Activated B cell treated with CpG ODN at 0.5 μM for 24 hours (primary cell): ENCODE measurements at regions not wholly inside any gene's neighbourhood (a gene's known extent, or its start where the extent isn't known, plus 50 kb on each side); places are given as distances from the start of the nearest gene placed in this dataset.

Source experiments
- ATAC-seq: fragments of 200-7000 bp; cut with Tn5 transposase; one replicate; pipeline ENCODE4 v1.10.0; 2021; ENCODE audit warnings: low read depth, mild to moderate bottlenecking, moderate library complexity
- CTCF ChIA-PET: fragments of 350-600 bp; sonication (Branson Sonifier 250); formaldehyde crosslinking; loops from one replicate; lab custom pipeline; 2021; ENCODE audit warnings: antibody characterized with exemption; lab: Charles Lee
- POLR2A ChIA-PET: fragments of 350-600 bp; sonication (Branson Sonifier 250); formaldehyde crosslinking; loops from one replicate; lab custom pipeline; 2021; ENCODE audit warnings: antibody characterized with exemption; lab: Charles Lee
- DNase-seq: peaks from one replicate; pipeline ENCODE4 v3.0.0; 2022
- H3K27ac Mint-ChIP-seq: one replicate; pipeline ENCODE4 v1.8.0; 2020; ENCODE audit warnings: mixed read lengths
- H3K27me3 Mint-ChIP-seq: one replicate; pipeline ENCODE4 v1.8.0; 2021; ENCODE audit warnings: mixed read lengths
- H3K36me3 Mint-ChIP-seq: one replicate; pipeline ENCODE4 v1.8.0; 2021; ENCODE audit warnings: low read depth, mixed read lengths
- H3K4me1 Mint-ChIP-seq: one replicate; pipeline ENCODE4 v1.8.0; 2021; ENCODE audit warnings: mixed read lengths
- H3K4me3 Mint-ChIP-seq: one replicate; pipeline ENCODE4 v1.8.0; 2020; ENCODE audit warnings: mild to moderate bottlenecking, mixed read lengths
- H3K9me3 Mint-ChIP-seq: one replicate; pipeline ENCODE4 v1.8.0; 2020; ENCODE audit warnings: mixed read lengths
- intact Hi-C: fragments of 100-400 bp; cut with micrococcal nuclease; formaldehyde crosslinking; loops from one replicate; pipeline ENCODE4 v1.15.1; 2024
- TF ChIP-seq, protein P1 (sequence below): fragments of 200-600 bp; IDR thresholded peaks from one replicate; pipeline ENCODE4 v1.8.0; 2022; ENCODE audit warnings: antibody characterized with exemption, mild to moderate bottlenecking

DNA sequence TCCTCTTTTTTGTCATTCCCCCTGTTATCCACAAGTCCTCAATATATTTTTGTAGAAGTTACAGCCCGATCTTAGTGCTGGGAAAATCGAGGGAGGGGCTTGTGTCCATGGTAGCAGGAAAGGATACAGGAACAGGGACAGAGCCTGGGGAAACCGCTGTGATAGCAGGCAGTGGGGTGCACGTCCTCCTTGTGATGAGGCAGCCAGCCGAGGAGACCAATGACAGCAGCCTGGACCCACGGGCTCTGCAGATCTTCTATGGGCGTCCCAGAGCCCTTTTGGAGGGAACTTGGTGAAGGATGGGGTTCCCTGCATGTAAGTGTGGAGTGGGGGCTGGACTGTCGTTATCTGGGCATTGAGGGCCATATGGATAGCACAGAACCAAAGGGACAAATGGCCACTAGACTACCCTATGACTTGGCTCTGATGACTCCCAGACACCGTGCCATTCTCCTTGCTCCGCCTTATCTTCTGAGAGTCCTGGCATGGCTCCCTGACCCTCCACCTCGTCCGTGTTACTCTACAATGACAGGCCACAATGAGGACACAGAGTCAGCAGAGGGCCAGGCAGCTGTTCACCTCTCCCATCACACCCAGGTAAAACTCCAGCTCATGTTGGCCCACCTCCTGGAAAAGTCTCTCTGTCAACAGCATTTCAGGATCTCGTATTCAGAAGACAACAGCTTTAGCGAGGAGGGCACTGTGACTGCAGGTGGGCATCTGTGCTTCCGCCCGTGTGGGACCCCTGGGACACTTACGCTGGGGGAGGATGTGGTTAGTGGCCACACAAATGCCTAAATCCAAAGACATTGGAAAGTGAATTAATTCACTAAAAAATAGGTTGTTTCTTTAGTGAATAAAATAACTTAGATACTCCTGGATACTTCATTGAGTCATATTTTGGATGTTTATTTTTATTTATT, 100.1 kb downstream of the VAPA start:
- no peak overlapping the region for H3K4me3 Mint-ChIP-seq
- no peak overlapping the region for H3K27ac Mint-ChIP-seq
- intact Hi-C loops: no loop called here
- DNase-seq: no peak
- peaks cover 4% of the 10 kb centered on the region for H3K27me3 Mint-ChIP-seq
- no peak for ATAC-seq
- H3K36me3 Mint-ChIP-seq: no peaks in the 10 kb centered on the region
- TF ChIP-seq, protein P1, sequence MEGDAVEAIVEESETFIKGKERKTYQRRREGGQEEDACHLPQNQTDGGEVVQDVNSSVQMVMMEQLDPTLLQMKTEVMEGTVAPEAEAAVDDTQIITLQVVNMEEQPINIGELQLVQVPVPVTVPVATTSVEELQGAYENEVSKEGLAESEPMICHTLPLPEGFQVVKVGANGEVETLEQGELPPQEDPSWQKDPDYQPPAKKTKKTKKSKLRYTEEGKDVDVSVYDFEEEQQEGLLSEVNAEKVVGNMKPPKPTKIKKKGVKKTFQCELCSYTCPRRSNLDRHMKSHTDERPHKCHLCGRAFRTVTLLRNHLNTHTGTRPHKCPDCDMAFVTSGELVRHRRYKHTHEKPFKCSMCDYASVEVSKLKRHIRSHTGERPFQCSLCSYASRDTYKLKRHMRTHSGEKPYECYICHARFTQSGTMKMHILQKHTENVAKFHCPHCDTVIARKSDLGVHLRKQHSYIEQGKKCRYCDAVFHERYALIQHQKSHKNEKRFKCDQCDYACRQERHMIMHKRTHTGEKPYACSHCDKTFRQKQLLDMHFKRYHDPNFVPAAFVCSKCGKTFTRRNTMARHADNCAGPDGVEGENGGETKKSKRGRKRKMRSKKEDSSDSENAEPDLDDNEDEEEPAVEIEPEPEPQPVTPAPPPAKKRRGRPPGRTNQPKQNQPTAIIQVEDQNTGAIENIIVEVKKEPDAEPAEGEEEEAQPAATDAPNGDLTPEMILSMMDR: no peak
- ChIA-PET CTCF (no interaction called here), POLR2A (no interaction called here)
- peaks cover 6% of the 10 kb centered on the region for H3K4me1 Mint-ChIP-seq
- H3K9me3 Mint-ChIP-seq: no peaks in the 10 kb centered on the region

DNA sequence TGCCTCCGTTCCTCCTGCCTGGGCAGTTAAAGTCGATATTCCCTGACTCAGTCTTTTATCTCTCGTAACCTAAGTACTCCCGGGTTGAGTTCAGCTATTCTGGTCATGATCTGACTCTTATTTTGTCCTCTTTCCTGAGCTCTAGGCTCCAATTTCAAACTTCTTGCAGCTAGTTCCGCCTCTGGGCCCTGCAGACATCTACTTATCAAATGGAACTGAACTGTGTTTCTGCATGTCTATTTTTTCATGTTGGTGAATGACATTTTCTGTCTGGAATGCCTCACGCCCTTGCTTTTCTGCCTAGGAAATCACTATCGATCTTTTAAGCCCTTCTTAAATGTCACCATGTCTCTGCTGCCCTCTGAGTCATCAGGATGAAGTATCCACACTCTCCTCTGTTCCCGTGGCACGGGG, 101.5 kb downstream of the VAPA start:
- ChIA-PET POLR2A (no interaction called here), CTCF (no interaction called here)
- ATAC-seq (no peak), DNase-seq (no peak)
- TF ChIP-seq, protein P1: no peak
- Mint-ChIP-seq H3K9me3 (no peaks in the 10 kb centered on the region), H3K36me3 (no peaks in the 10 kb centered on the region), H3K4me3 (no peak overlapping the region), H3K27ac (no peak overlapping the region), H3K27me3 (no peaks in the 10 kb centered on the region), H3K4me1 (peaks cover 6% of the 10 kb centered on the region)
- intact Hi-C loops: no loop called here

DNA sequence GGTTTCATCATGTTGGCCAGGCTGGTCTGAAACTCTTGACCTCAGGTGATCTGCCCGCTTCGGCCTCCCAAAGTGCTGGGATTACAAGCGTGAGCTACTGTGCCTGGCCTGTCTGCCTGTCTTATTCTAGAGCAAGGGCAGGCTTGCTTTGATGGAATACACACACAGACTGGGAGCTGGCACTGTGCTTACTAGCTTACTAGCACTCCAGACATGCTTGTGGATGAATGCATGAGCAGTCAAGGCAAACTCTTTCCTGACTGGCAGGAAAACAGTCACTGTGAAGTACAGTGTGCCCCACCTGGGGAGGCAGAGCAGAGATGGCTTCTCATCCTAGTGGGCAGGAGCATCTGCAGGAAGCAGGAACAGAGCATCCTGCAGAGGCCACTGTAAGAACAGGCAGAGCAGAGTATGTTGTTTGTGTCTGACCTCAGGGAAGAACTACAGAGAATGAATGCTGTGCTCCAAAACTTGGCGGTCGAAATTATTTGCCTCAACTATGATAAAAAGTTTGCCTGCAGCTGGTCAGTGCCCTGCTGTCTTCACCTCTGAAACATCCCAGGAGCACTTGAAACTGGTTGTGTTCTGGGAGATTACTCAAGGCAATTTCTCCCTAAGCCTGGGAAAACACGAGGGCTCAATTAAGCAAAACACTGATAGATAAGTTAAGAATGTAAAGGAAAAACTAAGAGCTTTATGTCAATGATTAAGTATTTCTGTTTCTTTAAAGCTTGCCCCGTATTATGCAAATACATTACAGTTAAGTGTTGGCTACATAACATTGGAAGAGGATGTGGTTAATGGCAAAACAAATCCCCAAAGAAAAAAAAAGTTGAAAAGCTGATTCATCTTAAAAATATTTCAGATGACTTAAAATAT, 102.4 kb downstream of the VAPA start:
- Mint-ChIP-seq H3K9me3 (no peaks in the 10 kb centered on the region), H3K36me3 (no peaks in the 10 kb centered on the region)
- CTCF ChIA-PET: no interaction called here

DNA sequence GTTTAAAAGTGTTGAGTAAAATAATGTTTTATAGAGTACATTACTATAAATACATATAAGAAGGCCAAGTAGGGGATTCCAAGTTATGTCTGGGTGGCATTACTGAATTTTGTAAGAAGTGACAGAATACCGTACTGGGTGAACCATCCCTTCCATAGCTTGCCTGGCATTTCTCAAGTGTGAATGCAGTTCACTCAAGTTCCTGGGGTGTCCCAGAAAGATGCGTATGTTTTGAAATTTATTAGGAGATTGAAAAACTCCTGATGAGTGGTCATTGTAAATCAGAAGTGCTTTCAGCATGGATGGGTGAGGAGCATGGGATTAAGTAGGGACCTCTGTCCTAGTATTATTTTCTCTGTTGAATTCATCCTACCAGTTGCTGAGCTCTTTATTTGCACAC, 103.2 kb downstream of the VAPA start:
- Mint-ChIP-seq H3K27me3 (peaks cover 2% of the 10 kb centered on the region), H3K36me3 (no peaks in the 10 kb centered on the region), H3K4me1 (peaks cover 6% of the 10 kb centered on the region), H3K9me3 (no peaks in the 10 kb centered on the region), H3K27ac (no peak overlapping the region), H3K4me3 (no peak overlapping the region)
- POLR2A ChIA-PET: no interaction called here
- CTCF ChIA-PET: no interaction called here
- TF ChIP-seq, protein P1: no peak
- intact Hi-C loops: no loop called here
- ATAC-seq (no peak), DNase-seq (no peak)

More for the DNA sequence above, 102.4 kb downstream of the VAPA start:
- DNase-seq (no peak), ATAC-seq (no peak)
- TF ChIP-seq, protein P1: no peak
- no peak overlapping the region for H3K4me3 Mint-ChIP-seq
- intact Hi-C loops: no loop called here
- H3K27me3 Mint-ChIP-seq: no peaks in the 10 kb centered on the region
- no peak overlapping the region for H3K27ac Mint-ChIP-seq
- H3K4me1 Mint-ChIP-seq: peaks cover 6% of the 10 kb centered on the region
- POLR2A ChIA-PET: no interaction called here

DNA sequence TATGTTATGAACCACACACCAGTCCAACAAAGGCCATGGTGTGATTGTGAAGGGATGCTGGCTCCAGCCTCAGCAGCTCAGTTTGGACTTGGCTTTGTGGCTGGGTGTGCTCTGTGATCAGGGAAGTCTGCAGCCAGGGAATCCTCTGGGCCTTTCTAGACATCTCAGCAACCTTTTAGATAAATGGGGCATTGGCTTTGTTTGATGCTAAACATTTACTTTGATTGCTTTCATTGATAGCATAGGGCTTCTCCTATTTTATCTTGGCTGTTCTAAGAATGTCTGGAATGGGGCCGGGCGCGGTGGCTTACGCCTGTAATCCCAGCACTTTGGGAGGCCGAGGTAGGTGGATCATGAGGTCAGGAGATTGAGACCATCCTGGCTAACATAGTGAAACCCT, 104.5 kb downstream of the VAPA start:
- no peak overlapping the region for H3K4me3 Mint-ChIP-seq
- ATAC-seq (no peak), DNase-seq (no peak)
- CTCF ChIA-PET: no interaction called here
- H3K27ac Mint-ChIP-seq: no peak overlapping the region
- intact Hi-C loops: no loop called here
- H3K9me3 Mint-ChIP-seq: no peaks in the 10 kb centered on the region
- TF ChIP-seq, protein P1: no peak
- H3K27me3 Mint-ChIP-seq: peaks cover 4% of the 10 kb centered on the region
- POLR2A ChIA-PET: no interaction called here
- H3K4me1 Mint-ChIP-seq: peaks cover 6% of the 10 kb centered on the region
- H3K36me3 Mint-ChIP-seq: no peaks in the 10 kb centered on the region
